ENCODE measurements at regions not wholly inside any gene's neighbourhood (a gene's known extent, or its start where the extent isn't known, plus 50 kb on each side); places are given as distances from the start of the nearest gene placed in this dataset.
"Not testable (repeated sequence)": the region's sequence is repeated elsewhere in the genome, so short reads cannot be mapped to it uniquely, and the experiment has no call there.

GRCh38 chr6:126724821-126725220 lies 384.9 kb downstream of the CENPW start:
- Histone ChIP-seq H3K27ac (ENCODE audit: low read length) (no peak overlapping the region), H3K36me3 (ENCODE audit: control insufficient read depth, insufficient read depth, low read length) (no peaks in the 10 kb centered on the region), H3K4me3 (ENCODE audit: low read length) (no peak overlapping the region), H3K27me3 (ENCODE audit: control insufficient read depth, insufficient read depth, low read length) (no peaks in the 10 kb centered on the region), H3K9me3 (replicated peaks; ENCODE audit: control insufficient read depth, low read depth, low read length) (peaks cover 3% of the 10 kb centered on the region), H3K4me1 (ENCODE audit: control insufficient read depth, insufficient read depth, low read length) (no peaks in the 10 kb centered on the region)
- no peak for DNase-seq
- WGBS (ENCODE audit: insufficient coverage), result no CpG with 5 or more reads among the region's 2 CpGs

GRCh38 chr6:126726454-126726853 lies 386.5 kb downstream of the CENPW start:
- 94% methylated on average over 5 of the region's 7 CpGs for WGBS (ENCODE audit: insufficient coverage)
- H3K27ac ChIP-seq (ENCODE audit: low read length); H3K36me3 ChIP-seq (ENCODE audit: control insufficient read depth, insufficient read depth, low read length); H3K9me3 ChIP-seq (replicated peaks; ENCODE audit: control insufficient read depth, low read depth, low read length); H3K27me3 ChIP-seq (ENCODE audit: control insufficient read depth, insufficient read depth, low read length); H3K4me3 ChIP-seq (ENCODE audit: low read length); H3K4me1 ChIP-seq (ENCODE audit: control insufficient read depth, insufficient read depth, low read length); DNase-seq: not testable (repeated sequence)

GRCh38 chr6:126738146-126738545 lies 380.3 kb upstream of the RSPO3 start:
- DNase-seq, result peak; percentile 79
- Histone ChIP-seq H3K9me3 (replicated peaks; ENCODE audit: control insufficient read depth, low read depth, low read length) (no peaks in the 10 kb centered on the region), H3K36me3 (ENCODE audit: control insufficient read depth, insufficient read depth, low read length) (no peaks in the 10 kb centered on the region), H3K27ac (ENCODE audit: low read length) (no peak overlapping the region), H3K4me1 (ENCODE audit: control insufficient read depth, insufficient read depth, low read length) (no peaks in the 10 kb centered on the region), H3K4me3 (ENCODE audit: low read length) (no peak overlapping the region), H3K27me3 (ENCODE audit: control insufficient read depth, insufficient read depth, low read length) (no peaks in the 10 kb centered on the region)
- no CpG with 5 or more reads among the region's 1 CpG for WGBS (ENCODE audit: insufficient coverage)

- H3K27me3 ChIP-seq (ENCODE audit: control insufficient read depth, insufficient read depth, low read length), result no peaks in the 10 kb centered on the region
- H3K4me1 ChIP-seq (ENCODE audit: control insufficient read depth, insufficient read depth, low read length), result no peaks in the 10 kb centered on the region
- H3K27ac ChIP-seq (ENCODE audit: low read length), result no peak overlapping the region
- no CpG with 5 or more reads among the region's 1 CpG for WGBS (ENCODE audit: insufficient coverage)
- H3K36me3 ChIP-seq (ENCODE audit: control insufficient read depth, insufficient read depth, low read length), result no peaks in the 10 kb centered on the region
- peak; percentile 48 for DNase-seq
- no peak overlapping the region for H3K4me3 ChIP-seq (ENCODE audit: low read length)
- H3K9me3 ChIP-seq (replicated peaks; ENCODE audit: control insufficient read depth, low read depth, low read length), result no peaks in the 10 kb centered on the region
Measured at GRCh38 chr6:126738641-126739040, 379.8 kb upstream of the RSPO3 start.

GRCh38 chr6:126743076-126743475 lies 375.4 kb upstream of the RSPO3 start:
- Histone ChIP-seq H3K36me3 (ENCODE audit: control insufficient read depth, insufficient read depth, low read length) (no peaks in the 10 kb centered on the region), H3K4me1 (ENCODE audit: control insufficient read depth, insufficient read depth, low read length) (no peaks in the 10 kb centered on the region), H3K9me3 (replicated peaks; ENCODE audit: control insufficient read depth, low read depth, low read length) (no peaks in the 10 kb centered on the region), H3K27ac (ENCODE audit: low read length) (no peak overlapping the region), H3K4me3 (ENCODE audit: low read length) (no peak overlapping the region), H3K27me3 (ENCODE audit: control insufficient read depth, insufficient read depth, low read length) (no peaks in the 10 kb centered on the region)
- WGBS (ENCODE audit: insufficient coverage), result no CpG with 5 or more reads among the region's 3 CpGs
- DNase-seq, result no peak

GRCh38 chr6:126747728-126748540 lies 370.5 kb upstream of the RSPO3 start:
- WGBS (ENCODE audit: insufficient coverage), result 83% methylated on average over 2 of the region's 4 CpGs
- Histone ChIP-seq H3K9me3 (replicated peaks; ENCODE audit: control insufficient read depth, low read depth, low read length) (no peaks in the 10 kb centered on the region), H3K27me3 (ENCODE audit: control insufficient read depth, insufficient read depth, low read length) (no peaks in the 10 kb centered on the region), H3K27ac (ENCODE audit: low read length) (peak overlapping the region; percentile 40), H3K4me1 (ENCODE audit: control insufficient read depth, insufficient read depth, low read length) (no peaks in the 10 kb centered on the region), H3K36me3 (ENCODE audit: control insufficient read depth, insufficient read depth, low read length) (no peaks in the 10 kb centered on the region), H3K4me3 (ENCODE audit: low read length) (no peak overlapping the region)
- peak; percentile 87 for DNase-seq

- H3K27me3 ChIP-seq (ENCODE audit: control insufficient read depth, insufficient read depth, low read length), result no peaks in the 10 kb centered on the region
- no peaks in the 10 kb centered on the region for H3K36me3 ChIP-seq (ENCODE audit: control insufficient read depth, insufficient read depth, low read length)
- DNase-seq, result peak; percentile 95
- no peaks in the 10 kb centered on the region for H3K9me3 ChIP-seq (replicated peaks; ENCODE audit: control insufficient read depth, low read depth, low read length)
- no peak overlapping the region for H3K4me3 ChIP-seq (ENCODE audit: low read length)
- H3K4me1 ChIP-seq (ENCODE audit: control insufficient read depth, insufficient read depth, low read length), result no peaks in the 10 kb centered on the region
- no peak overlapping the region for H3K27ac ChIP-seq (ENCODE audit: low read length)
- no CpG with 5 or more reads among the region's 1 CpG for WGBS (ENCODE audit: insufficient coverage)
Measured at GRCh38 chr6:126753606-126754005, 364.9 kb upstream of the RSPO3 start.

- peak; percentile 73 for DNase-seq
- Histone ChIP-seq H3K27ac (ENCODE audit: low read length) (no peak overlapping the region), H3K9me3 (replicated peaks; ENCODE audit: control insufficient read depth, low read depth, low read length) (no peaks in the 10 kb centered on the region), H3K27me3 (ENCODE audit: control insufficient read depth, insufficient read depth, low read length) (no peaks in the 10 kb centered on the region), H3K36me3 (ENCODE audit: control insufficient read depth, insufficient read depth, low read length) (no peaks in the 10 kb centered on the region), H3K4me1 (ENCODE audit: control insufficient read depth, insufficient read depth, low read length) (peaks cover 2% of the 10 kb centered on the region), H3K4me3 (ENCODE audit: low read length) (no peak overlapping the region)
- WGBS (ENCODE audit: insufficient coverage), result 38% methylated on average over 1 of the region's 3 CpGs
Measured at GRCh38 chr6:126761854-126762253, 356.6 kb upstream of the RSPO3 start.

GRCh38 chr6:126764104-126764503 lies 354.4 kb upstream of the RSPO3 start:
- no peak overlapping the region for H3K27ac ChIP-seq (ENCODE audit: low read length)
- H3K9me3 ChIP-seq (replicated peaks; ENCODE audit: control insufficient read depth, low read depth, low read length), result no peaks in the 10 kb centered on the region
- H3K4me3 ChIP-seq (ENCODE audit: low read length), result no peak overlapping the region
- WGBS (ENCODE audit: insufficient coverage), result 86% methylated on average over 1 of the region's 4 CpGs
- H3K36me3 ChIP-seq (ENCODE audit: control insufficient read depth, insufficient read depth, low read length), result no peaks in the 10 kb centered on the region
- no peaks in the 10 kb centered on the region for H3K27me3 ChIP-seq (ENCODE audit: control insufficient read depth, insufficient read depth, low read length)
- no peak for DNase-seq
- peaks cover 2% of the 10 kb centered on the region for H3K4me1 ChIP-seq (ENCODE audit: control insufficient read depth, insufficient read depth, low read length)

- H3K27ac ChIP-seq (ENCODE audit: low read length), result no peak overlapping the region
- no peaks in the 10 kb centered on the region for H3K27me3 ChIP-seq (ENCODE audit: control insufficient read depth, insufficient read depth, low read length)
- no peak overlapping the region for H3K4me3 ChIP-seq (ENCODE audit: low read length)
- WGBS (ENCODE audit: insufficient coverage), result 78% methylated on average over 1 of the region's 4 CpGs
- DNase-seq, result no peak
- H3K36me3 ChIP-seq (ENCODE audit: control insufficient read depth, insufficient read depth, low read length), result no peaks in the 10 kb centered on the region
- no peaks in the 10 kb centered on the region for H3K9me3 ChIP-seq (replicated peaks; ENCODE audit: control insufficient read depth, low read depth, low read length)
- peaks cover 2% of the 10 kb centered on the region for H3K4me1 ChIP-seq (ENCODE audit: control insufficient read depth, insufficient read depth, low read length)
Measured at GRCh38 chr6:126764671-126765070, 353.8 kb upstream of the RSPO3 start.

- WGBS (ENCODE audit: insufficient coverage), result no CpG with 5 or more reads among the region's 3 CpGs
- H3K9me3 ChIP-seq (replicated peaks; ENCODE audit: control insufficient read depth, low read depth, low read length), result no peaks in the 10 kb centered on the region
- peaks cover 2% of the 10 kb centered on the region for H3K4me1 ChIP-seq (ENCODE audit: control insufficient read depth, insufficient read depth, low read length)
- no peak overlapping the region for H3K27ac ChIP-seq (ENCODE audit: low read length)
- H3K4me3 ChIP-seq (ENCODE audit: low read length), result no peak overlapping the region
- no peaks in the 10 kb centered on the region for H3K27me3 ChIP-seq (ENCODE audit: control insufficient read depth, insufficient read depth, low read length)
- no peaks in the 10 kb centered on the region for H3K36me3 ChIP-seq (ENCODE audit: control insufficient read depth, insufficient read depth, low read length)
- DNase-seq, result no peak
Measured at GRCh38 chr6:126766820-126767219, 351.7 kb upstream of the RSPO3 start.

Data from muscle of leg (tissue), 3 donors.